IMR-90 (cell line): ENCODE measurements at regions not wholly inside any gene's neighbourhood (a gene's known extent, or its start where the extent isn't known, plus 50 kb on each side); places are given as distances from the start of the nearest gene placed in this dataset.

Experiments
- ATAC-seq: fragments of 200-7000 bp; cut with Tn5 transposase; 2 replicates; pipeline ENCODE4 v1.9.1; 2020; ENCODE audit warnings: low read depth, mild to moderate bottlenecking, moderate library complexity
- BruUV-seq: library from RNA; stranded (reverse); fragments of 400-500 nt; replicated peaks from 2 replicates; lab custom pipeline; 2021; lab: Mats Ljungman, UMichigan
- CTCF ChIA-PET: fragments of 300-600 bp; formaldehyde crosslinking; extraction: SDS; loops from one replicate; lab custom pipeline; 2021; ENCODE audit warnings: antibody characterized with exemption; lab: Yijun Ruan, JAX
- POLR2A ChIA-PET: fragments of 300-600 bp; sonication (Branson Sonifier 250); formaldehyde crosslinking; loops from one replicate; lab custom pipeline; 2022; ENCODE audit warnings: antibody characterized with exemption; ENCODE audit not compliant: unreplicated experiment; lab: Charles Lee
- DNase-seq: peaks from one replicate; pipeline ENCODE4 v3.0.0; 2013
- H2AFZ ChIP-seq: replicated peaks from 2 replicates; pipeline ENCODE3; 2013; ENCODE audit warnings: low read length, mild to moderate bottlenecking; ENCODE audit not compliant: poor library complexity
- H2AK5ac ChIP-seq: 2 replicates; pipeline ENCODE4 v1.6.1; 2013; ENCODE audit warnings: low read depth, low read length, inconsistent platforms
- H2AK9ac ChIP-seq: replicated peaks from 2 replicates; pipeline ENCODE3; 2013; ENCODE audit warnings: mild to moderate bottlenecking, low read depth, low read length, moderate library complexity; ENCODE audit not compliant: poor library complexity
- H2BK120ac ChIP-seq: 2 replicates; pipeline ENCODE4 v1.6.1; 2013; ENCODE audit warnings: low read depth, low read length, inconsistent platforms
- H2BK15ac ChIP-seq: 3 replicates; pipeline ENCODE4 v1.6.1; 2013; ENCODE audit warnings: low read depth, low read length, inconsistent platforms
- H2BK20ac ChIP-seq: 2 replicates; pipeline ENCODE4 v1.6.1; 2013; ENCODE audit warnings: low read depth, mild to moderate bottlenecking, inconsistent platforms, low read length, moderate library complexity
- H2BK5ac ChIP-seq: 2 replicates; pipeline ENCODE4 v1.6.1; 2013; ENCODE audit warnings: mild to moderate bottlenecking, low read depth, low read length, inconsistent platforms; ENCODE audit not compliant: poor library complexity, severe bottlenecking
- H3K14ac ChIP-seq: replicated peaks from 2 replicates; pipeline ENCODE4 v1.6.1; 2013; ENCODE audit warnings: low read depth, low read length, inconsistent platforms
- H3K18ac ChIP-seq: 2 replicates; pipeline ENCODE4 v1.6.1; 2013; ENCODE audit warnings: low read depth, low read length, control low read depth
- H3K23ac ChIP-seq: 2 replicates; pipeline ENCODE4 v1.6.1; 2013; ENCODE audit warnings: low read depth, low read length, inconsistent platforms
- H3K27ac ChIP-seq: 2 replicates; pipeline ENCODE4 v1.5.1; 2013; ENCODE audit warnings: mild to moderate bottlenecking, control low read depth, low read length; ENCODE audit not compliant: insufficient read depth
- H3K27me3 ChIP-seq: 2 replicates; pipeline ENCODE4 v1.6.1; 2013; ENCODE audit warnings: low read length; ENCODE audit not compliant: control insufficient read depth, insufficient read depth
- H3K36me3 ChIP-seq: 2 replicates; pipeline ENCODE4 v1.6.1; 2013; ENCODE audit warnings: low read length, mixed read lengths; ENCODE audit not compliant: control insufficient read depth, insufficient read depth
- H3K4ac ChIP-seq: 2 replicates; pipeline ENCODE4 v1.6.1; 2013; ENCODE audit warnings: low read depth, low read length, inconsistent platforms
- H3K4me1 ChIP-seq: 2 replicates; pipeline ENCODE4 v1.6.1; 2013; ENCODE audit warnings: low read length, mixed read lengths; ENCODE audit not compliant: control insufficient read depth, insufficient read depth
- H3K4me2 ChIP-seq: 2 replicates; pipeline ENCODE4 v1.6.1; 2013; ENCODE audit warnings: low read depth, mild to moderate bottlenecking, control low read depth, low read length, moderate library complexity
- H3K4me3 ChIP-seq: 2 replicates; pipeline ENCODE4 v1.5.1; 2013; ENCODE audit warnings: low read depth, mild to moderate bottlenecking, control low read depth, low read length, moderate library complexity; ENCODE audit not compliant: insufficient read depth
- H3K56ac ChIP-seq: 2 replicates; pipeline ENCODE4 v1.6.1; 2013; ENCODE audit warnings: low read length, inconsistent platforms; ENCODE audit not compliant: insufficient read depth; ENCODE audit errors: extremely low read depth
- H3K79me1 ChIP-seq, 2 experiments: 2 replicates each; pipeline ENCODE4 v1.6.1; 2013; ENCODE audit warnings: low read length in 2 of 2, inconsistent platforms in 1 of 2, low read depth in 1 of 2
- H3K9ac ChIP-seq: 2 replicates; pipeline ENCODE4 v1.6.1; 2013; ENCODE audit warnings: low read depth, low read length, control low read depth
- H3K9me1 ChIP-seq: 2 replicates; pipeline ENCODE4 v1.6.1; 2013; ENCODE audit warnings: low read length, inconsistent platforms; ENCODE audit not compliant: insufficient read depth
- H3K9me3 ChIP-seq: 2 replicates; pipeline ENCODE4 v1.6.1; 2013; ENCODE audit warnings: low read length; ENCODE audit not compliant: control insufficient read depth, insufficient read depth
- H4K20me1 ChIP-seq: 2 replicates; pipeline ENCODE4 v1.6.1; 2013; ENCODE audit warnings: low read length, inconsistent platforms; ENCODE audit not compliant: insufficient read depth
- H4K5ac ChIP-seq: 2 replicates; pipeline ENCODE4 v1.6.1; 2013; ENCODE audit warnings: mild to moderate bottlenecking, low read depth, low read length, control low read depth
- H4K8ac ChIP-seq, 2 experiments: 2 replicates each; pipeline ENCODE4 v1.6.1; 2013; ENCODE audit warnings: low read depth in 2 of 2, low read length in 2 of 2, control low read depth in 1 of 2, inconsistent platforms in 1 of 2
- H4K91ac ChIP-seq: 2 replicates; pipeline ENCODE4 v1.6.1; 2013; ENCODE audit warnings: low read depth, low read length, inconsistent platforms; ENCODE audit not compliant: insufficient read depth
- MAFK ChIP-seq: IDR thresholded peaks from 2 replicates; pipeline ENCODE4 v1.6.1; 2012; ENCODE audit warnings: low read depth, low read length, improper control_type of control experiment
- RFX5 ChIP-seq: IDR thresholded peaks from 2 replicates; pipeline ENCODE4 v1.8.0; 2012; ENCODE audit warnings: low read depth, mild to moderate bottlenecking, low read length, moderate library complexity
- WGBS, 2 experiments: methylation state at CpG; one replicate each; pipeline versions ENCODE4 v1.1.5 to v1.1.7; 2013; ENCODE audit warnings: missing lambda C conversion rate in 2 of 2; ENCODE audit not compliant: insufficient read length in 1 of 2; ENCODE audit errors: extremely low coverage in 2 of 2; 5-methylcytosine and 5-hydroxymethylcytosine counted together
- dilution Hi-C: fragments of 300-500 bp; cut with HindIII; formaldehyde crosslinking; loops from one replicate; pipeline ENCODE4 v1.14.3; 2018; ENCODE audit warnings: low sequenced_read_pairs; ENCODE audit not compliant: unreplicated experiment
- in situ Hi-C: fragments of 300-500 bp; cut with MboI; formaldehyde crosslinking; loops from 3 replicates; pipeline ENCODE4 v1.14.3; 2019; ENCODE audit warnings: low sequenced_read_pairs, inconsistent platforms, mixed read lengths
- intact Hi-C: fragments of 100-400 bp; cut with micrococcal nuclease; formaldehyde crosslinking; loops from 2 replicates; pipeline ENCODE4 v1.10.0; 2022

GRCh38 chr15:53841651-53842050 is 82.2 kb upstream of the WDR72 start:
- Histone ChIP-seq H3K4ac (no peak overlapping the region), H2BK5ac (no peak overlapping the region), H3K4me1 (no peaks in the 10 kb centered on the region), H3K36me3 (no peaks in the 10 kb centered on the region), H3K14ac (no peak overlapping the region), H4K20me1 (no peaks in the 10 kb centered on the region), H2AK9ac (no peak overlapping the region), H3K18ac (no peak overlapping the region), H3K79me1 (no peaks in the 10 kb centered on the region), H3K27ac (no peak overlapping the region), H2BK20ac (no peak overlapping the region), H2BK120ac (no peak overlapping the region), H3K27me3 (no peaks in the 10 kb centered on the region), H3K23ac (no peak overlapping the region), H4K8ac (no peak overlapping the region), H3K9me3 (peaks cover 5% of the 10 kb centered on the region; the same call in 1 of the 2 replicates), H3K9ac (no peak overlapping the region), H3K4me3 (no peak overlapping the region), H3K9me1 (no peaks in the 10 kb centered on the region), H3K56ac (no peak overlapping the region), H4K91ac (no peak overlapping the region), H2AFZ (no peak overlapping the region), H2BK15ac (no peak overlapping the region), H3K4me2 (no peak overlapping the region), H2AK5ac (no peak overlapping the region), H4K5ac (no peak overlapping the region)
- TF ChIP-seq RFX5 (no peak), MAFK (no peak)
- ChIA-PET POLR2A (no interaction called here), CTCF (no interaction called here)
- intact Hi-C loops: no loop called here
- ATAC-seq: no peak
- dilution Hi-C loops: no loop called here
- whole genome bisulfite sequencing, 2 experiments: no CpG with 5 or more reads among the region's 1 CpG
- in situ Hi-C loops: no loop called here
- BruUV-seq: no TSS peak
- DNase-seq: no peak
